A549 (cell line): ENCODE measurements at regions not wholly inside any gene's neighbourhood (a gene's known extent, or its start where the extent isn't known, plus 50 kb on each side); places are given as distances from the start of the nearest gene placed in this dataset.

Experiments
- ATAC-seq, 2 experiments: fragments of 200-7000 bp in 1 of 2; fragments of >200 bp in 1 of 2; cut with Nextera tagmentation in 1 of 2; cut with Tn5 transposase in 1 of 2; 3 replicates each; pipeline versions ENCODE4 v1.8.0 to v1.9.1; 2018 to 2020; ENCODE audit warnings: mild to moderate bottlenecking in 1 of 2, moderate library complexity in 1 of 2
- CTCF ChIA-PET: fragments of 300-600 bp; sonication (Branson Sonifier 250); formaldehyde crosslinking; extraction: SDS; loops from one replicate; lab custom pipeline; 2021; ENCODE audit warnings: antibody characterized with exemption, inconsistent platforms; lab: Yijun Ruan, JAX
- POLR2A ChIA-PET: fragments of 350-600 bp; formaldehyde crosslinking; extraction: SDS; loops from one replicate; lab custom pipeline; 2021; ENCODE audit warnings: antibody characterized with exemption, inconsistent platforms; lab: Yijun Ruan, JAX
- DNase-seq, 2 experiments: peaks; one replicate each; pipeline versions ENCODE4 v3.0.0 to v3.0.0-alpha.2; 2011 to 2016; ENCODE audit warnings: low read depth in 1 of 2, low spot score in 1 of 2
- FAIRE-seq: peaks from 2 replicates; lab custom pipeline; 2011; peaks lifted over from hg19 to GRCh38; lab: Jason Lieb, UNC
- H3K27ac ChIP-seq, 2 experiments: fragments of >200 bp; sonication (Bioruptor Twin); formaldehyde crosslinking; 3 replicates each; pipeline ENCODE4 v1.5.1; 2016 to 2017
- H3K4me1 ChIP-seq: fragments of >200 bp; sonication (Bioruptor Twin); formaldehyde crosslinking; 3 replicates; pipeline ENCODE4 v1.6.1; 2016
- H3K4me2 ChIP-seq: fragments of >200 bp; sonication (Bioruptor Twin); formaldehyde crosslinking; 3 replicates; pipeline ENCODE4 v1.6.1; 2016
- H3K4me3 ChIP-seq: fragments of >200 bp; sonication (Bioruptor Twin); formaldehyde crosslinking; 3 replicates; pipeline ENCODE4 v1.5.1; 2016
- H3K9me3 ChIP-seq: fragments of >200 bp; sonication (Bioruptor Twin); formaldehyde crosslinking; 3 replicates; pipeline ENCODE4 v1.6.1; 2016
- BHLHE40 ChIP-seq: IDR thresholded peaks from 2 replicates; pipeline ENCODE4 v1.6.1; 2012; ENCODE audit warnings: low read depth, low read length, inconsistent platforms
- CHD2 ChIP-seq: fragments of 150-350 bp; IDR thresholded peaks from 2 replicates; pipeline ENCODE4 v1.6.1; 2014; ENCODE audit warnings: low read length; ENCODE audit not compliant: partially characterized antibody
- CHD4 ChIP-seq: fragments of 200-600 bp; sonication (generic); IDR thresholded peaks from 2 replicates; pipeline ENCODE4 v1.6.1; 2016; ENCODE audit warnings: antibody characterized with exemption, mild to moderate bottlenecking, borderline replicate concordance
- ESRRA ChIP-seq: fragments of 150-350 bp; IDR thresholded peaks from 2 replicates; pipeline ENCODE4 v1.6.1; 2014; ENCODE audit warnings: mild to moderate bottlenecking, low read length, borderline replicate concordance
- GATA3 ChIP-seq: IDR thresholded peaks from 2 replicates; pipeline ENCODE4 v1.6.1; 2012; ENCODE audit warnings: borderline replicate concordance
- HOXA7 ChIP-seq: fragments of 250-450 bp; sonication (Bioruptor Pico); IDR thresholded peaks from 2 replicates; pipeline ENCODE4 v1.5.0; 2020; ENCODE audit warnings: mild to moderate bottlenecking, moderate library complexity
- HOXB13 ChIP-seq: fragments of 250-450 bp; sonication (Bioruptor Pico); IDR thresholded peaks from 2 replicates; pipeline ENCODE4 v1.5.0; 2020; ENCODE audit warnings: low read depth, mild to moderate bottlenecking, moderate library complexity
- MYC ChIP-seq: IDR thresholded peaks from 2 replicates; pipeline ENCODE4 v1.6.1; 2012; ENCODE audit warnings: mild to moderate bottlenecking, inconsistent platforms, low read length, improper control_type of control experiment, borderline replicate concordance
- NPAS2 ChIP-seq: fragments of 250-450 bp; sonication (Bioruptor Pico); IDR thresholded peaks from 2 replicates; pipeline ENCODE4 v1.8.0; 2022; ENCODE audit warnings: mild to moderate bottlenecking, moderate library complexity, borderline replicate concordance
- NR3C1 ChIP-seq: fragments of >200 bp; sonication (Bioruptor Twin); formaldehyde crosslinking; IDR thresholded peaks from 3 replicates; pipeline ENCODE4 v1.6.1; 2017
- POLR2A ChIP-seq: IDR thresholded peaks from 2 replicates; pipeline ENCODE4 v1.6.1; 2012; ENCODE audit warnings: mild to moderate bottlenecking, low read length
- RAD21 ChIP-seq, 2 experiments: fragments of >200 bp in 1 of 2; sonication (Bioruptor Twin) in 1 of 2; formaldehyde crosslinking in 1 of 2; IDR thresholded peaks in 1 of 2; conservative IDR thresholded peaks in 1 of 2; 2 replicates in 1 of 2; 3 replicates in 1 of 2; pipeline ENCODE4 v1.6.1; 2012 to 2018; ENCODE audit warnings: inconsistent platforms in 1 of 2
- RARB ChIP-seq: fragments of 250-450 bp; sonication (Bioruptor Pico); IDR thresholded peaks from 2 replicates; pipeline ENCODE4 v1.8.0; 2021; ENCODE audit warnings: mild to moderate bottlenecking, moderate library complexity
- RFX5 ChIP-seq: fragments of 450-650 bp; IDR thresholded peaks from 2 replicates; pipeline ENCODE4 v1.7.1; 2014; ENCODE audit warnings: antibody characterized with exemption, mild to moderate bottlenecking, moderate library complexity
- SMC3 ChIP-seq: fragments of >200 bp; sonication (Bioruptor Twin); formaldehyde crosslinking; IDR thresholded peaks from 3 replicates; pipeline ENCODE4 v1.6.1; 2018; ENCODE audit warnings: inconsistent platforms
- WGBS: methylation state at CpG from one replicate; pipeline ENCODE4 v1.1.6; 2017; ENCODE audit errors: missing lambda C conversion rate; 5-methylcytosine and 5-hydroxymethylcytosine counted together
- TF ChIP-seq, protein P1 (sequence below): fragments of 250-450 bp; sonication (Bioruptor Pico); IDR thresholded peaks from 2 replicates; pipeline ENCODE4 v1.5.0; 2021; ENCODE audit warnings: mild to moderate bottlenecking, moderate library complexity, borderline replicate concordance
- TF ChIP-seq, protein P2 (sequence below): fragments of >200 bp; sonication (Bioruptor Twin); formaldehyde crosslinking; IDR thresholded peaks from 2 replicates; pipeline ENCODE4 v1.6.1; 2016
- TF ChIP-seq, protein P3 (sequence below): fragments of 150-350 bp; IDR thresholded peaks from 2 replicates; pipeline ENCODE4 v1.6.1; 2014; ENCODE audit warnings: low read depth, mild to moderate bottlenecking, low read length
- TF ChIP-seq, protein P4 (sequence below): IDR thresholded peaks from 2 replicates; pipeline ENCODE4 v1.6.1; 2012; ENCODE audit warnings: low read depth, borderline replicate concordance
- TF ChIP-seq, protein P5 (sequence below): fragments of >200 bp; sonication (Bioruptor Twin); formaldehyde crosslinking; IDR thresholded peaks from 3 replicates; pipeline ENCODE4 v1.5.1; 2016
- TF ChIP-seq, protein P6 (sequence below): fragments of 200-600 bp; sonication (generic); IDR thresholded peaks from 2 replicates; pipeline ENCODE4 v1.6.1; 2016; ENCODE audit warnings: antibody characterized with exemption, mild to moderate bottlenecking, moderate library complexity

DNA sequence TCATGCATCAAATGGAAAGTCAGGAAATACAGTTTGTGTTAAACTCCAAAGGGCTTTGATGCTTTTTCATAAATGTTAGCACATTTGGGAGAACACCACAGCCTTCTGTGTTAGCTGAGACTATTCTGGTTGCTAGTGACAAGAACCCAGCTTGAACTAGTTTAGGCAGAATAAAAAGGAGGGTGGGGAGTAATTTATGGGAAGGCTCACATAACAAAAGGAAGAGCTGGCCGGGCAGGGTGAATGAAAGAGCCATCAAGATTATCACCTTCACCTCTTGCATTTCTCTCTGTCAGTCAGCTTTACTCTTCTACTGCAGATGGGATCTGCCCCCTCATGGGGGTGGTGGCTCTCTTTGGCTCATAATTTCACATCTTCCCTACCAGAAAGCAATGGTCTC, 75.4 kb upstream of the VTCN1 start:
- no peak for ATAC-seq
- Histone ChIP-seq H3K9me3 (no peaks in the 10 kb centered on the region), H3K4me3 (no peak overlapping the region), H3K27ac (no peak overlapping the region), H3K4me2 (no peak overlapping the region), H3K4me1 (no peaks in the 10 kb centered on the region)
- 5% methylated on average over 1 of the region's 1 CpG for WGBS
- FAIRE-seq = no peak
- POLR2A ChIA-PET = no interaction called here
- TF ChIP-seq ESRRA (no peak), CHD4 (no peak), GATA3 (no peak), NPAS2 (CRISPR knock-in tag) (no peak), BHLHE40 (no peak), MYC (no peak), NR3C1 (no peak), HOXA7 (no peak), RARB (CRISPR knock-in tag) (no peak), CHD2 (no peak), RFX5 (no peak)
- TF ChIP-seq, protein P1, sequence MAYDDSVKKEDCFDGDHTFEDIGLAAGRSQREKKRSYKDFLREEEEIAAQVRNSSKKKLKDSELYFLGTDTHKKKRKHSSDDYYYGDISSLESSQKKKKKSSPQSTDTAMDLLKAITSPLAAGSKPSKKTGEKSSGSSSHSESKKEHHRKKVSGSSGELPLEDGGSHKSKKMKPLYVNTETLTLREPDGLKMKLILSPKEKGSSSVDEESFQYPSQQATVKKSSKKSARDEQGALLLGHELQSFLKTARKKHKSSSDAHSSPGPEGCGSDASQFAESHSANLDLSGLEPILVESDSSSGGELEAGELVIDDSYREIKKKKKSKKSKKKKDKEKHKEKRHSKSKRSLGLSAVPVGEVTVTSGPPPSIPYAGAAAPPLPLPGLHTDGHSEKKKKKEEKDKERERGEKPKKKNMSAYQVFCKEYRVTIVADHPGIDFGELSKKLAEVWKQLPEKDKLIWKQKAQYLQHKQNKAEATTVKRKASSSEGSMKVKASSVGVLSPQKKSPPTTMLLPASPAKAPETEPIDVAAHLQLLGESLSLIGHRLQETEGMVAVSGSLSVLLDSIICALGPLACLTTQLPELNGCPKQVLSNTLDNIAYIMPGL (CRISPR knock-in tag) = no peak
- TF ChIP-seq, protein P2, sequence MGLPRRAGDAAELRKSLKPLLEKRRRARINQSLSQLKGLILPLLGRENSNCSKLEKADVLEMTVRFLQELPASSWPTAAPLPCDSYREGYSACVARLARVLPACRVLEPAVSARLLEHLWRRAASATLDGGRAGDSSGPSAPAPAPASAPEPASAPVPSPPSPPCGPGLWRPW = no peak
- TF ChIP-seq, protein P3, sequence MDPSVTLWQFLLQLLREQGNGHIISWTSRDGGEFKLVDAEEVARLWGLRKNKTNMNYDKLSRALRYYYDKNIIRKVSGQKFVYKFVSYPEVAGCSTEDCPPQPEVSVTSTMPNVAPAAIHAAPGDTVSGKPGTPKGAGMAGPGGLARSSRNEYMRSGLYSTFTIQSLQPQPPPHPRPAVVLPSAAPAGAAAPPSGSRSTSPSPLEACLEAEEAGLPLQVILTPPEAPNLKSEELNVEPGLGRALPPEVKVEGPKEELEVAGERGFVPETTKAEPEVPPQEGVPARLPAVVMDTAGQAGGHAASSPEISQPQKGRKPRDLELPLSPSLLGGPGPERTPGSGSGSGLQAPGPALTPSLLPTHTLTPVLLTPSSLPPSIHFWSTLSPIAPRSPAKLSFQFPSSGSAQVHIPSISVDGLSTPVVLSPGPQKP = no peak
- CTCF ChIA-PET = interaction anchor here (0.9 to 7.4 kb wide), 6 partner anchors 9 to 226 kb away, joined by 3 to 126 read pairs (median 15); partner anchors contain the start of genes TRIM45 and TTF2
- DNase-seq = no peak

DNA sequence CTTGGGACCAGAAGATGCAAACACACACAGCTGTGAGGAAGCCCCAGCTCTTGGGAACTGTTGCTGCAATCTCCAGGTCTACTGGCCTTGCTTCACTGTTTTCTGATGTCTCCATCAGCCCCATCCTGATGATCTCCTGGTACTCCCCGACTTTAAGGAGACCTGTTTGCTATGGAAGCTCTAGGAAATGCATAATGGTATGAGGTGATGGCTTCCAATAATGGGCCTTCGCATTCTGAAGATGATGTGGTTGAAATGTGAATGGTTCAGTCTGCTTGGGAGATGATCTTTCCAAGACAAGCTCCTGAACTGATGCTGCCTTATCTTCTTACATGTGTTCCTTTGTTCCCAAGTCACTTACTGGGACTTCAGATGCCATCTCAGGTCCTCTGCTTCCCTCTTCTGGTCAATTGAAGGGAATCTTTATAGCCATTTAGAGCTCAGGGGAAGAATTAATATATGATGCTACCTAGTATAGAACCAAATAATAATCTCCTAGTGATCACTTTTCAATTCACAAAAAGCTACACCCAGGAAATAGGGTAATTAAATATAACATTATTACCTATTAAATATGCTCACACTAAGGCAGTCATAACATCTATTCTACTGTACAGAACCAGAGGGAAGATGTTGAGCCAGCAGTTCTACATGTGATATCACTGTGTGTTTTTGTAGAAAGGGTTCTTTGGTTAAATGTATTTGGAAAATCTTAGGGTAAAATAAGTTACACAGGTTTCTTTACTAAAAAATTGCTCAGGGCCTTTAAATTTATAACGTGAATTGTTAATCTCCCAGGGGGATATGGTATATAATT, 73.9 kb upstream of the VTCN1 start:
- POLR2A ChIA-PET = interaction anchor here (0.9 to 1.1 kb wide), 2 partner anchors 73 to 218 kb away, joined by 3 read pairs; no protein-coding TSS in a partner anchor
- FAIRE-seq = no peak

More for the DNA sequence above, 73.9 kb upstream of the VTCN1 start:
- peak; percentile 43 to 71 for DNase-seq
- H3K9me3 ChIP-seq = no peaks in the 10 kb centered on the region
- H3K4me3 ChIP-seq = no peak overlapping the region
- no peak overlapping the region for H3K27ac ChIP-seq
- H3K4me1 ChIP-seq = no peaks in the 10 kb centered on the region
- CTCF ChIA-PET = interaction anchor here (0.6 to 7.4 kb wide), 43 partner anchors 9 to 236 kb away, joined by 3 to 126 read pairs (median 4); partner anchors contain the start of genes TRIM45, TTF2 and VTCN1
- no peak overlapping the region for H3K4me2 ChIP-seq
- TF ChIP-seq, protein P4, sequence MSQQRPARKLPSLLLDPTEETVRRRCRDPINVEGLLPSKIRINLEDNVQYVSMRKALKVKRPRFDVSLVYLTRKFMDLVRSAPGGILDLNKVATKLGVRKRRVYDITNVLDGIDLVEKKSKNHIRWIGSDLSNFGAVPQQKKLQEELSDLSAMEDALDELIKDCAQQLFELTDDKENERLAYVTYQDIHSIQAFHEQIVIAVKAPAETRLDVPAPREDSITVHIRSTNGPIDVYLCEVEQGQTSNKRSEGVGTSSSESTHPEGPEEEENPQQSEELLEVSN = no peak
- TF ChIP-seq HOXB13 (no peak), SMC3 (peak; percentile 89), RAD21 (conservative IDR thresholded peaks at IDR 0.05 in 1 of 2, IDR thresholded peaks at IDR 0.05 in 1 of 2) (peak; percentile 83 to 88), POLR2A (no peak)
- TF ChIP-seq, protein P5, sequence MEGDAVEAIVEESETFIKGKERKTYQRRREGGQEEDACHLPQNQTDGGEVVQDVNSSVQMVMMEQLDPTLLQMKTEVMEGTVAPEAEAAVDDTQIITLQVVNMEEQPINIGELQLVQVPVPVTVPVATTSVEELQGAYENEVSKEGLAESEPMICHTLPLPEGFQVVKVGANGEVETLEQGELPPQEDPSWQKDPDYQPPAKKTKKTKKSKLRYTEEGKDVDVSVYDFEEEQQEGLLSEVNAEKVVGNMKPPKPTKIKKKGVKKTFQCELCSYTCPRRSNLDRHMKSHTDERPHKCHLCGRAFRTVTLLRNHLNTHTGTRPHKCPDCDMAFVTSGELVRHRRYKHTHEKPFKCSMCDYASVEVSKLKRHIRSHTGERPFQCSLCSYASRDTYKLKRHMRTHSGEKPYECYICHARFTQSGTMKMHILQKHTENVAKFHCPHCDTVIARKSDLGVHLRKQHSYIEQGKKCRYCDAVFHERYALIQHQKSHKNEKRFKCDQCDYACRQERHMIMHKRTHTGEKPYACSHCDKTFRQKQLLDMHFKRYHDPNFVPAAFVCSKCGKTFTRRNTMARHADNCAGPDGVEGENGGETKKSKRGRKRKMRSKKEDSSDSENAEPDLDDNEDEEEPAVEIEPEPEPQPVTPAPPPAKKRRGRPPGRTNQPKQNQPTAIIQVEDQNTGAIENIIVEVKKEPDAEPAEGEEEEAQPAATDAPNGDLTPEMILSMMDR = peak; percentile 77
- TF ChIP-seq, protein P6, sequence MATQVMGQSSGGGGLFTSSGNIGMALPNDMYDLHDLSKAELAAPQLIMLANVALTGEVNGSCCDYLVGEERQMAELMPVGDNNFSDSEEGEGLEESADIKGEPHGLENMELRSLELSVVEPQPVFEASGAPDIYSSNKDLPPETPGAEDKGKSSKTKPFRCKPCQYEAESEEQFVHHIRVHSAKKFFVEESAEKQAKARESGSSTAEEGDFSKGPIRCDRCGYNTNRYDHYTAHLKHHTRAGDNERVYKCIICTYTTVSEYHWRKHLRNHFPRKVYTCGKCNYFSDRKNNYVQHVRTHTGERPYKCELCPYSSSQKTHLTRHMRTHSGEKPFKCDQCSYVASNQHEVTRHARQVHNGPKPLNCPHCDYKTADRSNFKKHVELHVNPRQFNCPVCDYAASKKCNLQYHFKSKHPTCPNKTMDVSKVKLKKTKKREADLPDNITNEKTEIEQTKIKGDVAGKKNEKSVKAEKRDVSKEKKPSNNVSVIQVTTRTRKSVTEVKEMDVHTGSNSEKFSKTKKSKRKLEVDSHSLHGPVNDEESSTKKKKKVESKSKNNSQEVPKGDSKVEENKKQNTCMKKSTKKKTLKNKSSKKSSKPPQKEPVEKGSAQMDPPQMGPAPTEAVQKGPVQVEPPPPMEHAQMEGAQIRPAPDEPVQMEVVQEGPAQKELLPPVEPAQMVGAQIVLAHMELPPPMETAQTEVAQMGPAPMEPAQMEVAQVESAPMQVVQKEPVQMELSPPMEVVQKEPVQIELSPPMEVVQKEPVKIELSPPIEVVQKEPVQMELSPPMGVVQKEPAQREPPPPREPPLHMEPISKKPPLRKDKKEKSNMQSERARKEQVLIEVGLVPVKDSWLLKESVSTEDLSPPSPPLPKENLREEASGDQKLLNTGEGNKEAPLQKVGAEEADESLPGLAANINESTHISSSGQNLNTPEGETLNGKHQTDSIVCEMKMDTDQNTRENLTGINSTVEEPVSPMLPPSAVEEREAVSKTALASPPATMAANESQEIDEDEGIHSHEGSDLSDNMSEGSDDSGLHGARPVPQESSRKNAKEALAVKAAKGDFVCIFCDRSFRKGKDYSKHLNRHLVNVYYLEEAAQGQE = no peak
- WGBS = 47% methylated on average over 3 of the region's 3 CpGs
- ATAC-seq = peak; percentile 86
